Thyroid gland (tissue), 4 donors: ENCODE measurements at regions not wholly inside any gene's neighbourhood (a gene's known extent, or its start where the extent isn't known, plus 50 kb on each side); places are given as distances from the start of the nearest gene placed in this dataset.

Experiments used
- CTCF ChIP-seq, 6 experiments: fragments of 200-600 bp in 3 of 6; fragments of 450-650 bp in 3 of 6; sonication (generic) in 3 of 6; IDR thresholded peaks; one replicate each; pipeline ENCODE4 v1.5.1; 2016 to 2019; ENCODE audit warnings: antibody characterized with exemption in 6 of 6, mild to moderate bottlenecking in 2 of 6, inconsistent platforms in 1 of 6, moderate library complexity in 1 of 6
- POLR2A ChIP-seq, 2 donors: fragments of 450-650 bp; IDR thresholded peaks; one replicate each; pipeline ENCODE4 v1.6.1; 2017; ENCODE audit warnings: antibody characterized with exemption in 2 of 2, mild to moderate bottlenecking in 2 of 2, moderate library complexity in 1 of 2

GRCh38 chrX:20593402-20593801 lies 326.7 kb upstream of the RPS6KA3 start:
- TF ChIP-seq CTCF (IDR thresholded peaks at IDR 0.05), result no peak
- no peak for TF ChIP-seq POLR2A (IDR thresholded peaks at IDR 0.05)
